ENCODE measurements at regions not wholly inside any gene's neighbourhood (a gene's known extent, or its start where the extent isn't known, plus 50 kb on each side); places are given as distances from the start of the nearest gene placed in this dataset.

GRCh38 chr4:121226362-121226761 is 62.2 kb upstream of the TNIP3 start:
- no peak for DNase-seq (ENCODE audit: low read depth)

DNA sequence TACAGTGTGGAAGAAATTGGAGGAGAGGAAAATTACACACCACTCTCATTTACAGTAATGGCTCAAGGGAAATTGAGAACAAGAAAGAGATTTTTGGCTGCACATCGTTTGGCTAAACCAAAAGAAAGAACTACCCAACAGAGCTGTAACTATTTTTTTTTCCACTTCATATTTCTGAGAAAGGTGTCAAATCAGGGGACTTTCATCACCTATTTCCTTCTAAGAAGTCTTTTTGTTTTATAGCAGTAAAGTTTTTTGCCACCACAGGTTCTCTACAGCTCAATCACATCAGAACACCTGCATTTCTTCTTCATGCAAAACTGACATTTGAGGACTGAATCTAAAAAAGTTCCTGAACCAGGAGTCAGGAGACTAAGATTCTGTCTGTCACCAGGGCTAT is 57.5 kb upstream of the TNIP3 start:
- no peak for DNase-seq (ENCODE audit: low read depth)

GRCh38 chr4:121221201-121221600 is 57.1 kb upstream of the TNIP3 start:
- DNase-seq (ENCODE audit: low read depth), result no peak

- no peak for DNase-seq (ENCODE audit: low read depth)
Observed at GRCh38 chr4:121220698-121221097, 56.6 kb upstream of the TNIP3 start.

DNA sequence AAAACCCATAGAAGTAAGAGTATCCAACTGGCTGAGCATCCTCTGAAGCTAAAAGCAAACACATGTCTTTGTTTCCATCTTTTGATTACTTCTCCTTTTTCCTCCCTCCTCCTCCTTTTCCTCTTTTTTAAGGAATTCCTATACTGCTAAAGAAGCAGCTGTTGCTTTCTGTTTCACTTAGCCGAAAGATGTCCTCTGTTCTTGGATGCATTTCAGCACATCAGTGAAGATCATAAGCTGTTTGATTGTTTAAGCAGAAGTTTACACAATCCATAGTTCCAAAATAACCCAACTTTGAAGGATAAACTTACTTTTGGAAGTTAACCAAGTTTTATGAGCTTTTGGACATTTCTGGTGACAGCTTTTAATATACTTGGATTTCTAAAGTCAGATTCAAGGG is 55.1 kb upstream of the TNIP3 start:
- DNase-seq (ENCODE audit: low read depth), result no peak

DNA sequence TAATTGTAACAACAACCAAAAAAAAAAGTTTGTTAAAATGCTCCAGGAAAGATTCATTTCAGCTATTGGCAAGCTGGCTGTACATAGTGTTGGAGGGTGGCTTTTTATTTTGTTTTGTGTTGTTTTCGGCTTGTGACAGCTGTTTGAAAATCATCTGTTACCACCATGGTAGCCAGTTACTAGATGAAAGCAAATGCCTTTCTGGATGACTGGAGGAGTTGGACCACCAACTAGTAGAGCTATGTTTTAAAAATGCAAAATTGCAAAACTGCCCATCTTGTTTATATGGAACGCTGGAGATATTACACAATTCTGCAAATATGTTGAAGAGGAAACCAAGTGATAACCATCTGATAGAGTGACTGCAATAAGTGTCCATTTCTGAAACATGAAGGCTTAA is 53.2 kb upstream of the TNIP3 start:
- no peak for DNase-seq (ENCODE audit: low read depth)

DNA sequence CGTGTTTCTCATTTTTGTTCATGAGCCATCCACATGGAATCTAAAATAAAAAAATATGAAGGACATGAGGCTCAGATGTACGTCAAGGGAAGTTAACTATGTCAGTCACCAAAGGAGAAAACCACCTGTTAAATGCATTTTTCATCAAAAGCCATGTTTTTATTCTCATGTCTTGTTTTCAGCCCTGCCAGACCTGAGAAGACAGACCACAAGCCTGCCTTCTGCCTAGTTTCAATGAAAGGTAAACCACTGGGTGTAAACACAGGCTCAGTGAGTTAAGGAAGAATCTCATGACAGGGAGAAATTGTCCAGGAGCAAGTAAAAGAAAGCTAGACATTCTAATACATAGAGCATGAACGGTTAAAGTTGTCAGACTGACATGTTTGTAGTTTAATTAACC is 52.3 kb upstream of the TNIP3 start:
- no peak for DNase-seq (ENCODE audit: low read depth)

GRCh38 chr4:121213940-121214339 is 49.8 kb upstream of the TNIP3 start:
- DNase-seq (ENCODE audit: low read depth), result no peak
